ENCODE measurements at regions not wholly inside any gene's neighbourhood (a gene's known extent, or its start where the extent isn't known, plus 50 kb on each side); places are given as distances from the start of the nearest gene placed in this dataset.
A peak's percentile ranks its signal among the peaks of the same experiment; 100 is the strongest.

- no peak for DNase-seq
These were observed 106.5 kb upstream of the DAB1 start for GRCh38 chr1:57530206-57530910.

- DNase-seq, result no peak
These were observed 98.7 kb upstream of the DAB1 start for GRCh38 chr1:57522575-57522974.

- no peak for DNase-seq
These were observed 97.1 kb upstream of the DAB1 start for GRCh38 chr1:57520743-57521515.

GRCh38 chr1:57518496-57518895, 94.6 kb upstream of the DAB1 start:
- DNase-seq, result no peak

GRCh38 chr1:57517587-57518374, 93.9 kb upstream of the DAB1 start:
- DNase-seq, result no peak

GRCh38 chr1:57512386-57512785, 88.5 kb upstream of the DAB1 start:
- no peak for DNase-seq

- no peak for DNase-seq
These were observed 83.1 kb upstream of the DAB1 start for GRCh38 chr1:57506941-57507340.

GRCh38 chr1:57503337-57503736, 79.5 kb upstream of the DAB1 start:
- no peak for DNase-seq

GRCh38 chr1:57500136-57500830, 76.4 kb upstream of the DAB1 start:
- no peak for DNase-seq

- no peak for DNase-seq
These were observed 70.7 kb upstream of the DAB1 start for GRCh38 chr1:57494530-57495079.

GRCh38 chr1:57492586-57493226, 68.8 kb upstream of the DAB1 start:
- DNase-seq, result no peak

- peak; percentile 94 for DNase-seq
These were observed 65.6 kb upstream of the DAB1 start for GRCh38 chr1:57489358-57490036.

- DNase-seq, result peak; percentile 87
These were observed 61.8 kb upstream of the DAB1 start for GRCh38 chr1:57485643-57486042.

- DNase-seq, result peak; percentile 27
These were observed 60.1 kb upstream of the DAB1 start for GRCh38 chr1:57483954-57484353.

- DNase-seq, result no peak
These were observed 55.6 kb upstream of the DAB1 start for GRCh38 chr1:57479471-57479870.

- DNase-seq, result no peak
These were observed 51.5 kb upstream of the DAB1 start for GRCh38 chr1:57475366-57475765.

- peak; percentile 81 for DNase-seq
These were observed 50.4 kb upstream of the DAB1 start for GRCh38 chr1:57474137-57474750.

All from HCEC 1CT (cell line).